Activated CD4-positive, alpha-beta T cell treated with anti-CD3 and anti-CD28 coated beads for 1 hour (primary cell): ENCODE measurements at regions not wholly inside any gene's neighbourhood (a gene's known extent, or its start where the extent isn't known, plus 50 kb on each side); places are given as distances from the start of the nearest gene placed in this dataset.
"Not testable (repeated sequence)": the region's sequence is repeated elsewhere in the genome, so short reads cannot be mapped to it uniquely, and the experiment has no call there.

Experiments
- DNase-seq: peaks from one replicate; pipeline ENCODE4 v3.0.0-alpha.2; 2020

DNA sequence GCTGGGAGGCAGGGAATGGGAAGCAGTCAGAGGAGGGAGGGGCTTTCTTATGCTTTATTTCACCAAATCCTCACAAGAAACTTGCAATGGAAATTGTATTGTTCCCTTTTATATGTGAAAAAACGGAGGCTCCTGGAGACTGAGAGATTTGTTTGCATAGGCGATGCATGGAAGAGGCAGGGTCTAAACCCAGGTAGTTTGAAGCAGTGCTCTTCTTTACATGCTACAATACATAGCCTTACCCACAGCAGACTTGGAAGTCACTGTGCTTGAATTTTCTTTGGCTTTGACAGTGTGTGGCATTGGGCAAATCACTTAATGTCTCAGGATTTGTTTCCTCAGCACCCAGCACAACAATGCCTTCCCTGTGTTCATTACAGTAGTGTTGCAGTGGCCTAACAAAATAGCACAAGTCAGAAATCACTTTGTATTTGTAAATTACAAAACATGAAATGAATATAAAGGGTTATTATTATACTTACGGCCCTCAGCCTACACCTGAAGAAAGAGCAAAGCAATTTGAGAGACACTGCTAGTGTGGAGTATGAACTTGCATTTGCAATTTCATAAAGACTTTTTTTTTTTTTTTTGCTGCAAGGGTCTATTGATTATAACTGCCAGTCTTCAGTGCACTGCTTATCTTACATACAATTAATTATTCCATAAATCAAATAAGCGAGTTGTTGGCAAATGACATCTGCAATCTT, 646.4 kb upstream of the KCNMB2 start:
- DNase-seq = no peak

DNA sequence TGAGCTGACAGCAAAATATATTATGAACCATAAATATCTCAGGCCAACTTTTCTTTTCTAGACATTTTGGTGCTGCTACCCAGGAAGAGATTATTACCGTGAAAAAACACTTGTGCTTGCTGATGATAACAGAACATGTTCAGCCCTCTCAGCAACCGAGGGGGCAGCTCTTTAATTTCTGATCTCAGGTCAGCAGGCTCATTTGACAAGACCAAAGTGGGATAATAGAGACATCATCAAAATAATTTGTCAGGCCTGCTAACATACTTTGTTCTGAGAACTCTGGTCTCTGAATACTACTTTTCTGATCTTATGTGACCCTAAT, 645.9 kb upstream of the KCNMB2 start:
- no peak for DNase-seq

GRCh38 chr3:177891569-177891968, 644.7 kb upstream of the KCNMB2 start:
- not testable (repeated sequence) for DNase-seq

- no peak for DNase-seq
Measured at GRCh38 chr3:177893331-177893730, 642.9 kb upstream of the KCNMB2 start.

GRCh38 chr3:177894081-177894728, 642.0 kb upstream of the KCNMB2 start:
- no peak for DNase-seq

- DNase-seq = no peak
Measured at GRCh38 chr3:177898185-177898584, 638.1 kb upstream of the KCNMB2 start.

DNA sequence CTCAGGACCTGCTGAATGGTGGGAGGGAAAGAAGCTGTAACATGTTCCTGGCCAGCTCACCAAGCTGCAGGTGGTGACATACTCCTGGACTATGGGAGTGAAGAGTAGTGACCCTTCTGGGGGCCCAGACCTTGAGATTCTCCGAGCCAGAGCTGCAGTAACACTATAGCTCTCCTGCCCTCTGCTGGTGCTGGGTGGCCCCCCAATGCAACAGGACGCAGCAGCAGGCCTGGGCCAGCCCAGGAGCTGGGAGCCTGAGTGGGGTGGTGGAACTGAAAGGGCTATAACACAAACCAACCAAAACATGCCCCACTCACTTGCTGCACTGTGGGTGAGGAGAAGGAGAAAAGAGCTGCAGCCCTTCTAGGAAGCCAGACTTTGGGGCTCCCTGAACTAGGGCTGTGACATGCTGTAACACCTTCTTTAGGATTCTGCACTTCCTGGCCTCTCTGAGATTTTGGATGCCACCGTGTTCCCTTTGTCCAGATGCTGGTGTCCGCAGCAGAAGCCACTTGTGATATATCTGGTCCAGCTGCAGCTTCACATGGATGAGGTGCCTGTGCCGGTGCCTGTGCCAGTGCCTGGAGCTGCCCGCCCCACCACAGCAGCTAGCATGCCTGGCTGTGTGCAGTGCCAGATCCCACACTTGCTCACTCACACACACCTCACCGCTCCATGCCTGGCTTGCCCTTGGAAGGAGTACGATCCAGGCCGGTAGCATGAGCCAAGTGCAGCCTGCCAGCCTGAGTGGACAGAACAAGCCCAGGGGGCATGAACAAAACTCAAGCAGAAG, 636.8 kb upstream of the KCNMB2 start:
- DNase-seq = no peak

DNA sequence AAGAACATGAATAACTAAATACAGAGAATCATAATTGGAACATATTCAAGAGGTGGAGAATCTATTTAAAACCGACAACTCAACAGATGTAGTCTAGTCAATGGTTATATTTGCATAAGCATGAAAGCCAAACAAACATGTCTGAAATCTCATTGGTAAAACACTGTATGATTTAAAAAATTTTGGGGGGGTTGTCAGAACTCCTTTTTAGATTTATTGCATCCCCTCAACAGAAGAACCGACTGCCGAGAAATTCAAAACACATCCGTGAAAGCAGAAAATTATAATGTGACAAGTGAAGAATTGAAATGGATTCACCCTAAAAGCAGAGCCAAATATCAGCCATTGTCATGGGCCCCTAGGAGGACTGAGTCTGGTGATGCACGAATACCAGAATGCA, 633.4 kb upstream of the KCNMB2 start:
- DNase-seq = no peak

GRCh38 chr3:177904621-177905020, 631.6 kb upstream of the KCNMB2 start:
- DNase-seq = no peak

- DNase-seq = no peak
Measured at GRCh38 chr3:177905173-177906125, 630.8 kb upstream of the KCNMB2 start.

DNA sequence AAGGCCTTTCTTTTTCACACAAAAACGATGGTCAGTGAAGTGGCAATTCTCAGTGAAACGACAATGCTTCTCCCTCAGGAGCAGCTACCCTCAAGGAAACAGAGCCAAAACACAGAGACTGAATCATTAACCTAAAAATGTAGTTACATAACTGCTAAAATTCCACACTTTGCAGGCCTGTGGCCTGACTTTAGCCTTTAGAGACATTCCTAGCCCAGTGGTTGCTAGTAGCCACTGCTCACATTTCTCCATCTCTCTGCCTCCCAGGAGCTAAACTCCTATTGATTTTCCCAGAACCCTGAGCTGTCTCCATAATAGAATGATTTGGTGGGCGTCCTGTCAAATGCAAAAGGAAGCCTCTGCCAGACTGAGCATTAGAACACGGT, 630.1 kb upstream of the KCNMB2 start:
- DNase-seq = no peak

GRCh38 chr3:177906578-177907229, 629.5 kb upstream of the KCNMB2 start:
- no peak for DNase-seq

GRCh38 chr3:177909530-177909929, 626.7 kb upstream of the KCNMB2 start:
- not testable (repeated sequence) for DNase-seq

- no peak for DNase-seq
Measured at GRCh38 chr3:177914224-177914623, 622.0 kb upstream of the KCNMB2 start.

DNA sequence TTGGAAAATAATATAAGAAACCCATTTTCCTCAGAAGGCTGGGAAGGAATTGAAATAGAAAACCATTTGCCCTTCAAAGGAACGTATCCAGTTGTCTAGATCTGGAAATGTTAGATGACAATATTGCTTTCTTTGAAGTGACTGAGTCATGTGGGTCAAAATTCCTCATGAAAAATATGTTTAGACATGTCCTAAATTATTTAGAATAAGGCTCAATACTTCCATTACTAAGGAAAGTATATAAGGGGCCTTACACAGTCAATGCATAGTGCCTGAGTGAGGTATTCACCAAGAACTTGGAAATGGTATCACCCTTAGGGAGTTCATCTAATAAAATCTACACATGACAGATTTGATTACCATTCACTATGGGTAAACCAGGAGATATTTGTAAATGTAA, 619.8 kb upstream of the KCNMB2 start:
- no peak for DNase-seq

GRCh38 chr3:177917234-177917861, 618.9 kb upstream of the KCNMB2 start:
- DNase-seq = no peak

DNA sequence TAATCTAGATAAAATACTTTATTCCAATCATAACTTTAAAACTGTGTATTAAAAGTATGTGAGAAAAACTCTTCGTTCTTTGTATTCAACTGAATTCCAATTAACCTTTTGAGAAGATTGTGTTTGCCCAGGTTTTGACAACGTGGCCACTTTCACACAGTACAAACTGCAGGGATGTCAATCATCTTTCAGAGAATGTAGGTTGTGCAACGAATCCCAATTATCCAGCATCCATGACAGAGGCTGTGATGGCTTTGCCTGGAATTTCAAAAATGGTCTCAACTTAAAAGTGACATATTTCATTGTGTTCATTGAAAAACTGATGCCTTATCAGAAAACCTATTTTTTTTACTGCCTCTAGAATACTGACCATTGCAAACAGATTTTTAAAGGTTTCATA, 615.1 kb upstream of the KCNMB2 start:
- DNase-seq = no peak

- DNase-seq = no peak
Measured at GRCh38 chr3:177924261-177924660, 612.0 kb upstream of the KCNMB2 start.

- no peak for DNase-seq
Measured at GRCh38 chr3:177928172-177928873, 607.9 kb upstream of the KCNMB2 start.

DNA sequence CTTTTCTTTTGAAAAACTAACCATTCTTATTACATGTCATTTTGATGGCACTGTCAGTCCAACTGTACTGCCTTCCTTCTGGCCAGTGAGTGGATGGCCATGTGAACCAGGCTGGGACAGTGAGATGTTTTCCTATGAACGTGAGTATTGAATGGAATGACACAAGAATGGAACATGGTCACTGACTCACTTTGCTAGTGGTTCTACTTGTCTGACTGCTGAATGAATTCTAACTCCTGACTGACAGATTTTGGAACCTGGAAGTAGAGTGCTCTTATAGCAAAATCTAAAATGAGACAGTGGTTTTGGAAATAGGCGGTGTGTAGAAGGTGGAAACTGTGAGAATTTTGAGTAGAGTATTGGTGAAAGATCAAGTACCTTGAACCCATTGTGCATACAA, 606.9 kb upstream of the KCNMB2 start:
- no peak for DNase-seq

GRCh38 chr3:177930771-177931170, 605.5 kb upstream of the KCNMB2 start:
- DNase-seq = no peak
